Erythroblast (primary cell): ENCODE measurements at regions not wholly inside any gene's neighbourhood (a gene's known extent, or its start where the extent isn't known, plus 50 kb on each side); places are given as distances from the start of the nearest gene placed in this dataset.

ENCODE experiments used
- GATA1 ChIP-seq: IDR thresholded peaks from 2 replicates; pipeline ENCODE4 v1.6.1; 2011; ENCODE audit warnings: low read depth, mild to moderate bottlenecking, control low read depth, low read length, moderate library complexity
- POLR2A ChIP-seq: IDR thresholded peaks from 2 replicates; pipeline ENCODE4 v1.6.1; 2011; ENCODE audit warnings: mild to moderate bottlenecking, low read length

DNA sequence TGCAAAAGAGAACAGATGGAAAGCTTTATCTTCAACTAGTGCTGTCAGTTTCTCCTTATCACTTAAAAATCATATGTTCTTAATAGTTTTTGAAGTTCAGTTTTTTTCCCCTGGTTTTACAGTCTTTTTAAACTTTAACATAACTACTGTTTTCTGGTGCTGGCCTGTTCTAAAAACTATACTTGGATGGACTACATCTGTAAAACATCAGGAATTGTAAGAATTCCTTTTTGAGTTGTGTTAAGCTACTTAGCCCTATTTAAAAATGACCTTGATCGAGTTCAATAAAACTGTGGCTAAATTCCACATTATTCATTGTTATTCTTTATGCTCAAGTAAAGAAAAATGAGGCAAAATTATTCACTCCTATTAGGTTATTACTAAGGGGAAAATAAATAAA, 397.7 kb downstream of the NUP35 start:
- no peak for TF ChIP-seq POLR2A
- no peak for TF ChIP-seq GATA1
